ENCODE measurements at regions not wholly inside any gene's neighbourhood (a gene's known extent, or its start where the extent isn't known, plus 50 kb on each side); places are given as distances from the start of the nearest gene placed in this dataset.

DNA sequence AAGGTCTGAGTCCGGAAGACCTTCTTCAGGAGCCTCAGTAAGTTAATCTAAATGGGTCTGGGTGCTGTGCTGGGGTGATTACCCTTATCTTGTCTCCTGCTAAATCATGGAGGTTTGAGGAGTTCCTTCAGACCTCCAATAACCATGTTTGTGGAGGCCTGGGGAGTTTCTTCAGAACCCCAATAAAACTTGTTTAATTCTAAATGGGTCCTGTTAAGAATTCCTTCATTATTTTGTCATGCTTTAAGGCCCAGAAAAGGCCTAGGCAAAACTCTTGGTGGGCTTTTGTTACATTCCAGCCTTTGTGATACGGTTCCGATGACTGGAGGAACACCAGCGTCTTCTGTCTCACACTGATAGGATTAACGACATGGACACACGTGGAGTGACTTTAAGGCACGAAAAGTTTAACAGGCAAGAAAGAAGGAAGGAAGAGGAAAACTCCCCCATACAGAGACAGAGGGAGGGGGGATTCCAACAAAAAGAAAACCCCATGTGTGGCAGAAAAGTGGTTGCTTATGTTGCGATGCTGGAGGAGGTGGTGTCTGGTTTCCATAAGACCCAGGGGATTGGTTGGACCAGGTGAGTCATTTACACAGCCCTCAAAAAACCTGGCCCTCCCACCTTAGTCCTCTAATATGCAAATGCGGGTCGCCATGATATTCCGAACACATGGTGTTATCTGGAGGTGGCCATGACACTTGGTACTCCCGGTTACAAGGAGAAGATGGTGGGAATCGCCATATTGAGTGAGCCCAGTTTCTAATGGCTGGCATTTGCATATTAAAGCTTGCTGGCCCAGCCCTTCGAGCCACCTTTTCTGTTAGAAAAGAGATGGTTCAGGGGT is 72.6 kb upstream of the MFGE8 start (continued):
- TF ChIP-seq, protein P1, sequence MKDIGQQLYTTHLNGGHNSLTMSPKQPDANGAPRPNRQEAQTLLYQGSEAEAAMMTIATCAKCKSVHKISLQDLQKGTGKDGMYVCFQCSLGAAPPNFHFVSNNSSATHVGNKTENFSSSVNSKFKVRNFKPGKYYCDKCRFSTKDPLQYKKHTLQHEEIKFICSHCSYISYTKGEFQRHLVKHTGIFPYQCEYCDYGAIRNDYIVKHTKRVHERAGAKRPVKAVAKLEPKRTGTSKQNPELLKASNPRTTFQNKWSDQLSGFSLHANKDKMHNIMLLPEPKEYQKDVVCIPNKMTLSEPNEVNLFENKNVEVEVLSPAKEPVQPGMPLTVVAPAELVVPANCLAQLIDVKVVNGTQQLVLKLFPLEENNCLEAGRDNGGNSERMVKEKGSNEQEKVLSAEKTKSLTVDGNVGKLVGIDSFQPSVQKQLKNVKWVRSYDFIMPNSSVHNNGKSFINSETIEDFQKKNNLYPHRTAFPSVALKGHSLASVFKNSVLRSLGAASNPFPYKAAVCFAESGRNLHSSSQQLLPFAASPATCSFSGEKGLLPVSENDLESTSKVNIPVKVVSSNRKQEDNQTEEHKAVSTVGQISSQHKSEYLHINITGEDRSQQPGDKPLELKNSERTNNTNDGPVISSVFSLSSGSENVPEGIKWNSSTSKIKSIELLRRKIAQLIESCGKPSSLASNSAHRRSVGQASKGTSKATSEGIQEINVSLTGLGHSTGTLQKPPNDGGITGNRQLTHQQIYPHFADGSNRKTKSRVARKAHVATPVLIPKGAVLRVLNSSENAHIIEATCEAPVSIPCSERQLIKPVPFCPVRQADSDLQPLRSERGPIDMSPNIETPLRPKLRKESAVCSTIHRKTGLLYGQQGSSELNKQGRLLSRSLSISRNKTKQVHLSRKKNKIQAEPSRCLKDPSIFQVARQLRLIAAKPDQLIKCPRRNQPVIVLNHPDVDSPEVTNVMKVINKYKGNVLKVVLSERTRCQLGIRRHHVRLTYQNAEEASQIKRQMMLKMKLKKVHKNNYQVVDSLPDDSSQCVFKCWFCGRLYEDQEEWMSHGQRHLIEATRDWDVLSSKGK (CRISPR knock-in tag; IDR thresholded peaks at IDR 0.05) = no peak
- TF ChIP-seq ZNF707 (CRISPR knock-in tag; conservative IDR thresholded peaks at IDR 0.05) (no peak), SREBF2 (CRISPR knock-in tag; IDR thresholded peaks at IDR 0.05) (no peak), ZNF134 (CRISPR knock-in tag; conservative IDR thresholded peaks at IDR 0.05) (no peak), HSF4 (CRISPR knock-in tag; IDR thresholded peaks at IDR 0.05; ENCODE audit: borderline replicate concordance) (no peak; the same call in 1 of the 2 replicates), MEF2D (tag; conservative IDR thresholded peaks at IDR 0.05; ENCODE audit: low read depth) (peak; percentile 45), SMAD4 (CRISPR knock-in tag; conservative IDR thresholded peaks at IDR 0.05) (peak; percentile 84), ZFPM2 (CRISPR knock-in tag; IDR thresholded peaks at IDR 0.05) (no peak), ZNF717 (CRISPR knock-in tag; IDR thresholded peaks at IDR 0.05) (no peak), NR2C2 (CRISPR knock-in tag; IDR thresholded peaks at IDR 0.05) (no peak), NR2C2 (tag; IDR thresholded peaks at IDR 0.05) (peak; percentile 46), TBL1XR1 (IDR thresholded peaks at IDR 0.05; ENCODE audit: low read length in 2 of 2) (no peak), DACH1 (IDR thresholded peaks at IDR 0.05; ENCODE audit: partially characterized antibody) (peak; percentile 55), L3MBTL2 (IDR thresholded peaks at IDR 0.05) (peak; percentile 97), DDX20 (tag; IDR thresholded peaks at IDR 0.05; ENCODE audit: low read depth) (no peak), TAF15 (IDR thresholded peaks at IDR 0.05; ENCODE audit: low read depth, low read length) (no peak), KLF16 (IDR thresholded peaks at IDR 0.05) (peak; percentile 53), NFIC (IDR thresholded peaks at IDR 0.05) (peak; percentile 52; the same call in 1 of the 2 replicates), TCF7L2 (IDR thresholded peaks at IDR 0.05; ENCODE audit: low read depth, low read length) (no peak), CC2D1A (IDR thresholded peaks at IDR 0.05) (no peak; the same call in 1 of the 2 replicates), ZNF175 (CRISPR knock-in tag; IDR thresholded peaks at IDR 0.05; ENCODE audit: low read depth) (peak; percentile 90)
- TF ChIP-seq, protein P2, sequence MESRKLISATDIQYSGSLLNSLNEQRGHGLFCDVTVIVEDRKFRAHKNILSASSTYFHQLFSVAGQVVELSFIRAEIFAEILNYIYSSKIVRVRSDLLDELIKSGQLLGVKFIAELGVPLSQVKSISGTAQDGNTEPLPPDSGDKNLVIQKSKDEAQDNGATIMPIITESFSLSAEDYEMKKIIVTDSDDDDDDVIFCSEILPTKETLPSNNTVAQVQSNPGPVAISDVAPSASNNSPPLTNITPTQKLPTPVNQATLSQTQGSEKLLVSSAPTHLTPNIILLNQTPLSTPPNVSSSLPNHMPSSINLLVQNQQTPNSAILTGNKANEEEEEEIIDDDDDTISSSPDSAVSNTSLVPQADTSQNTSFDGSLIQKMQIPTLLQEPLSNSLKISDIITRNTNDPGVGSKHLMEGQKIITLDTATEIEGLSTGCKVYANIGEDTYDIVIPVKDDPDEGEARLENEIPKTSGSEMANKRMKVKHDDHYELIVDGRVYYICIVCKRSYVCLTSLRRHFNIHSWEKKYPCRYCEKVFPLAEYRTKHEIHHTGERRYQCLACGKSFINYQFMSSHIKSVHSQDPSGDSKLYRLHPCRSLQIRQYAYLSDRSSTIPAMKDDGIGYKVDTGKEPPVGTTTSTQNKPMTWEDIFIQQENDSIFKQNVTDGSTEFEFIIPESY (CRISPR knock-in tag; IDR thresholded peaks at IDR 0.05) = no peak
- TF ChIP-seq, protein P3, sequence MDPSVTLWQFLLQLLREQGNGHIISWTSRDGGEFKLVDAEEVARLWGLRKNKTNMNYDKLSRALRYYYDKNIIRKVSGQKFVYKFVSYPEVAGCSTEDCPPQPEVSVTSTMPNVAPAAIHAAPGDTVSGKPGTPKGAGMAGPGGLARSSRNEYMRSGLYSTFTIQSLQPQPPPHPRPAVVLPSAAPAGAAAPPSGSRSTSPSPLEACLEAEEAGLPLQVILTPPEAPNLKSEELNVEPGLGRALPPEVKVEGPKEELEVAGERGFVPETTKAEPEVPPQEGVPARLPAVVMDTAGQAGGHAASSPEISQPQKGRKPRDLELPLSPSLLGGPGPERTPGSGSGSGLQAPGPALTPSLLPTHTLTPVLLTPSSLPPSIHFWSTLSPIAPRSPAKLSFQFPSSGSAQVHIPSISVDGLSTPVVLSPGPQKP (CRISPR knock-in tag; IDR thresholded peaks at IDR 0.05) = no peak

All from K562 (cell line).